H1 (cell line): ENCODE measurements at regions not wholly inside any gene's neighbourhood (a gene's known extent, or its start where the extent isn't known, plus 50 kb on each side); places are given as distances from the start of the nearest gene placed in this dataset.

ENCODE experiments used
- CTCF ChIA-PET: fragments of 300-600 bp; sonication (Branson Sonifier 250); formaldehyde crosslinking; loops from one replicate; lab custom pipeline; 2021; ENCODE audit not compliant: partially characterized antibody; lab: Charles Lee
- POLR2A ChIA-PET: fragments of 300-600 bp; sonication (Branson Sonifier 250); formaldehyde crosslinking; loops from one replicate; lab custom pipeline; 2021; ENCODE audit warnings: inconsistent platforms; ENCODE audit not compliant: partially characterized antibody; lab: Charles Lee
- DNase-seq, 2 experiments: peaks; one replicate each; pipeline versions ENCODE4 v3.0.0 to v3.0.0-alpha.2; 2010 to 2022; ENCODE audit warnings: low spot score in 2 of 2, low read depth in 1 of 2, mixed read lengths in 1 of 2
- FAIRE-seq: peaks from 2 replicates; lab custom pipeline; 2011; peaks lifted over from hg19 to GRCh38; lab: Jason Lieb, UNC
- H2AFZ ChIP-seq: 2 replicates; pipeline ENCODE4 v1.8.1; 2012; ENCODE audit warnings: low read length, inconsistent platforms
- H2AK5ac ChIP-seq: 2 replicates; pipeline ENCODE4 v1.6.1; 2013; ENCODE audit warnings: low read depth, low read length
- H2BK120ac ChIP-seq: replicated peaks from 2 replicates; pipeline ENCODE3; 2013; ENCODE audit warnings: low read depth, low read length, inconsistent platforms
- H2BK12ac ChIP-seq: 2 replicates; pipeline ENCODE4 v1.6.1; 2013; ENCODE audit warnings: low read depth, low read length
- H2BK15ac ChIP-seq: 2 replicates; pipeline ENCODE4 v1.6.1; 2013; ENCODE audit warnings: low read length
- H2BK20ac ChIP-seq: 2 replicates; pipeline ENCODE4 v1.6.1; 2013; ENCODE audit warnings: low read length
- H2BK5ac ChIP-seq: 2 replicates; pipeline ENCODE4 v1.6.1; 2013; ENCODE audit warnings: low read depth, low read length
- H3K14ac ChIP-seq: 2 replicates; pipeline ENCODE4 v1.6.1; 2013; ENCODE audit warnings: inconsistent platforms; ENCODE audit not compliant: insufficient read length
- H3K18ac ChIP-seq: 2 replicates; pipeline ENCODE4 v1.6.1; 2013; ENCODE audit warnings: low read length; ENCODE audit errors: extremely low read depth
- H3K23ac ChIP-seq: 2 replicates; pipeline ENCODE4 v1.6.1; 2013; ENCODE audit warnings: inconsistent platforms; ENCODE audit not compliant: insufficient read length
- H3K23me2 ChIP-seq: 2 replicates; pipeline ENCODE4 v1.6.1; 2013; ENCODE audit warnings: low read depth, low read length
- H3K27ac ChIP-seq: 2 replicates; pipeline ENCODE4 v1.6.1; 2011; ENCODE audit warnings: low read depth, low read length, inconsistent platforms
- H3K27me3 ChIP-seq, 4 experiments: replicated peaks in 1 of 4; 1 replicate in 1 of 4; 2 replicates in 3 of 4; pipeline versions ENCODE4 v1.6.1 to v1.8.1; 2011 to 2013; ENCODE audit warnings: low read length in 3 of 4, mild to moderate bottlenecking in 3 of 4, inconsistent platforms in 2 of 4, mixed read lengths in 2 of 4, moderate library complexity in 1 of 4; ENCODE audit not compliant: control insufficient read depth in 3 of 4, insufficient read depth in 3 of 4; ENCODE audit errors: extremely low read depth in 1 of 4
- H3K36me3 ChIP-seq, 4 experiments: 2 replicates each; pipeline versions ENCODE4 v1.6.1 to v1.8.1; 2011 to 2013; ENCODE audit warnings: mild to moderate bottlenecking in 4 of 4, low read length in 3 of 4, moderate library complexity in 2 of 4, control low read depth in 1 of 4, inconsistent platforms in 1 of 4; ENCODE audit not compliant: insufficient read depth in 4 of 4, control insufficient read depth in 2 of 4
- H3K4ac ChIP-seq: replicated peaks from 2 replicates; pipeline ENCODE3; 2013; ENCODE audit warnings: low read length, low read depth, mixed read lengths, inconsistent platforms; ENCODE audit not compliant: insufficient read length
- H3K4me1 ChIP-seq, 4 experiments: replicated peaks in 1 of 4; 1 replicate in 1 of 4; 2 replicates in 3 of 4; pipeline versions ENCODE4 v1.6.1 to v1.8.1; 2011 to 2013; ENCODE audit warnings: low read length in 3 of 4, inconsistent platforms in 2 of 4, mixed read lengths in 1 of 4; ENCODE audit not compliant: insufficient read depth in 4 of 4, control insufficient read depth in 3 of 4
- H3K4me2 ChIP-seq, 2 experiments: 2 replicates each; pipeline versions ENCODE4 v1.6.1 to v1.8.1; 2011 to 2013; ENCODE audit warnings: low read depth in 2 of 2, low read length in 2 of 2, control low read depth in 1 of 2, inconsistent platforms in 1 of 2, mild to moderate bottlenecking in 1 of 2; ENCODE audit not compliant: insufficient read depth in 1 of 2
- H3K4me3 ChIP-seq, 4 experiments: fragments of 200-600, 300-600 bp in 1 of 4; sonication (generic), shearing (Covaris generic), sonication (Bioruptor Twin) in 1 of 4; 2 replicates each; pipeline versions ENCODE4 v1.5.1 to v1.8.1; 2011 to 2016; ENCODE audit warnings: low read length in 4 of 4, low read depth in 3 of 4, control low read depth in 2 of 4, inconsistent platforms in 2 of 4, mild to moderate bottlenecking in 2 of 4, mixed read lengths in 1 of 4, moderate library complexity in 1 of 4; ENCODE audit not compliant: insufficient read depth in 2 of 4; ENCODE audit errors: extremely low read depth in 1 of 4
- H3K56ac ChIP-seq: replicated peaks from 2 replicates; pipeline ENCODE3; 2013; ENCODE audit warnings: low read depth, mild to moderate bottlenecking, mixed read lengths, low read length, inconsistent platforms; ENCODE audit not compliant: insufficient read length
- H3K79me1 ChIP-seq: 2 replicates; pipeline ENCODE4 v1.6.1; 2013; ENCODE audit warnings: low read depth, low read length, control low read depth
- H3K79me2 ChIP-seq, 2 experiments: 2 replicates each; pipeline versions ENCODE4 v1.6.1 to v1.8.1; 2012 to 2013; ENCODE audit warnings: low read length in 2 of 2, mild to moderate bottlenecking in 2 of 2, inconsistent platforms in 1 of 2; ENCODE audit not compliant: insufficient read depth in 2 of 2, control insufficient read depth in 1 of 2
- H3K9ac ChIP-seq, 4 experiments: replicated peaks in 1 of 4; 1 replicate in 1 of 4; 2 replicates in 3 of 4; pipeline versions ENCODE4 v1.6.1 to v1.8.1; 2011 to 2013; ENCODE audit warnings: low read depth in 3 of 4, low read length in 3 of 4, control low read depth in 2 of 4, mild to moderate bottlenecking in 2 of 4, moderate library complexity in 2 of 4, inconsistent platforms in 1 of 4; ENCODE audit errors: extremely low read depth in 1 of 4
- H3K9me3 ChIP-seq, 2 experiments: 2 replicates each; pipeline versions ENCODE4 v1.6.1 to v1.8.1; 2012 to 2013; ENCODE audit warnings: mild to moderate bottlenecking in 2 of 2, moderate library complexity in 2 of 2, control low read depth in 1 of 2, inconsistent platforms in 1 of 2, low read depth in 1 of 2, low read length in 1 of 2, mixed read lengths in 1 of 2; ENCODE audit not compliant: insufficient read depth in 2 of 2
- H4K20me1 ChIP-seq, 2 experiments: replicated peaks in 1 of 2; 2 replicates each; pipeline versions ENCODE3 to v1.8.1; 2011 to 2013; ENCODE audit warnings: inconsistent platforms in 2 of 2, low read length in 2 of 2, mild to moderate bottlenecking in 1 of 2; ENCODE audit not compliant: insufficient read depth in 2 of 2, control insufficient read depth in 1 of 2
- H4K5ac ChIP-seq: 2 replicates; pipeline ENCODE4 v1.6.1; 2013; ENCODE audit warnings: low read length, low read depth, mixed read lengths, inconsistent platforms; ENCODE audit not compliant: insufficient read length
- H4K8ac ChIP-seq: 2 replicates; pipeline ENCODE4 v1.8.0; 2013; ENCODE audit warnings: mild to moderate bottlenecking, moderate library complexity, low read length, inconsistent platforms; ENCODE audit not compliant: insufficient read depth; ENCODE audit errors: extremely low read depth
- H4K91ac ChIP-seq: replicated peaks from 2 replicates; pipeline ENCODE3; 2013; ENCODE audit warnings: low read length, mixed read lengths, inconsistent platforms; ENCODE audit not compliant: insufficient read length
- RBBP5 ChIP-seq: IDR thresholded peaks from 2 replicates; pipeline ENCODE4 v1.7.1; 2012; ENCODE audit warnings: low read depth, mild to moderate bottlenecking, inconsistent platforms, low read length, moderate library complexity, borderline replicate concordance
- WGBS, 2 experiments: shearing (Covaris generic) in 1 of 2; methylation state at CpG; one replicate each; pipeline versions ENCODE4 v1.1.6 to v1.1.7; 2013 to 2015; ENCODE audit warnings: low lambda C conversion rate in 2 of 2, mixed read lengths in 2 of 2, inconsistent platforms in 1 of 2, low coverage in 1 of 2, missing lambda C conversion rate in 1 of 2; ENCODE audit not compliant: insufficient replicate concordance in 2 of 2, insufficient coverage in 1 of 2, insufficient read length in 1 of 2; ENCODE audit errors: extremely low coverage in 1 of 2, missing lambda C conversion rate in 1 of 2; 5-methylcytosine and 5-hydroxymethylcytosine counted together

DNA sequence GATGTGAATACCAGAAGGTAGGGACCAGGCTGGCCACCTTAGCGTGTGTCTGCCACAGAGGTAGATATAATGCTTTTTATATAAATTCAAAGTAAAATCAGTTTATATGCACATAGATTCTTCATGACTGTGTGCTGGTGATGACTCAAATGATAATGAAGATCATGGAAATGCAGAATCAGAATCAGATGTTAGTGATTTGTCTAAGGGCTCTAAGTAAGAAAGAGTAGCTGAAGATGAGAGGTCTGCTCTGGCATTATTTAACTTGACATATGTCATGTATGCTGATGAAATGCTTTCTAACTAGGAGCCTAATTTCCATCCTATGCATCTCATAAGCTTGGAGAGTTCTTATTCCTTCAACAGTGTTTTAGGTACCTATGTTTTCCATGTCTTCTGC is 50.3 kb upstream of the DPH6 start:
- no peaks in the 10 kb centered on the region for H3K27me3 ChIP-seq
- no peak overlapping the region for H4K8ac ChIP-seq
- H3K9ac ChIP-seq, result no peak overlapping the region
- H4K20me1 ChIP-seq, result no peaks in the 10 kb centered on the region
- H4K91ac ChIP-seq, result no peak overlapping the region
- H3K27ac ChIP-seq, result no peak overlapping the region
- H3K4me3 ChIP-seq, result no peak overlapping the region
- H2BK120ac ChIP-seq, result no peak overlapping the region
- H2BK12ac ChIP-seq, result no peak overlapping the region
- CTCF ChIA-PET, result no interaction called here
- peaks cover 0 to 3% (median 0%) of the 10 kb centered on the region in 4 experiments; a peak in 1 of 8 replicates for H3K36me3 ChIP-seq
- no peak overlapping the region for H2BK5ac ChIP-seq
- no peak overlapping the region for H2BK15ac ChIP-seq
- 100% methylated on average over 1 of the region's 1 CpG; no CpG with 5 or more reads in 1 of the 2 experiments for WGBS, 2 experiments
- no peak overlapping the region for H4K5ac ChIP-seq
- FAIRE-seq, result no peak
- H3K14ac ChIP-seq, result no peak overlapping the region
- H3K23me2 ChIP-seq, result no peaks in the 10 kb centered on the region
- no peak overlapping the region for H3K4ac ChIP-seq
- no peak overlapping the region for H2BK20ac ChIP-seq
- POLR2A ChIA-PET, result no interaction called here
- H2AK5ac ChIP-seq, result no peak overlapping the region
- no peaks in the 10 kb centered on the region for H3K79me2 ChIP-seq
- no peak overlapping the region for H3K23ac ChIP-seq
- H3K4me2 ChIP-seq, result no peak overlapping the region
- no peak overlapping the region for H3K18ac ChIP-seq
- H3K4me1 ChIP-seq, result no peaks in the 10 kb centered on the region
- H3K56ac ChIP-seq, result no peak overlapping the region
- H3K9me3 ChIP-seq, result 0 out of 4 replicates have a peak, but pooled peaks cover 0 to 3% of the 10 kb centered on the region in 2 experiments
- no peak overlapping the region for H2AFZ ChIP-seq
- H3K79me1 ChIP-seq, result no peaks in the 10 kb centered on the region
- no peak for DNase-seq
- TF ChIP-seq RBBP5, result no peak
